ENCODE measurements at regions not wholly inside any gene's neighbourhood (a gene's known extent, or its start where the extent isn't known, plus 50 kb on each side); places are given as distances from the start of the nearest gene placed in this dataset.
A peak's percentile ranks its signal among the peaks of the same experiment; 100 is the strongest.

- no peaks in the 10 kb centered on the region; the same call in 2 of the 3 replicates for H3K36me3 Mint-ChIP-seq (ENCODE audit: low read depth)
- ATAC-seq: no peak
- no peak overlapping the region for H3K4me3 Mint-ChIP-seq
- Histone ChIP-seq H3K79me2 (replicated peaks; ENCODE audit: insufficient read depth) (no peaks in the 10 kb centered on the region), H3K27ac (ENCODE audit: low read depth) (no peak overlapping the region), H2AFZ (peak overlapping the region; percentile 47), H3K36me3 (ENCODE audit: insufficient read depth) (no peaks in the 10 kb centered on the region; the same call in 1 of the 2 replicates), H3K4me1 (ENCODE audit: insufficient read depth) (peaks cover 6% of the 10 kb centered on the region; the same call in 1 of the 2 replicates), H4K20me1 (replicated peaks; ENCODE audit: insufficient read depth) (no peaks in the 10 kb centered on the region), H3F3A (replicated peaks; ENCODE audit: low read depth) (no peaks in the 10 kb centered on the region), H3K27me3 (ENCODE audit: insufficient read depth) (no peaks in the 10 kb centered on the region), H3K4me3 (no peak overlapping the region), H3K4me2 (no peak overlapping the region), H3K9me2 (ENCODE audit: insufficient read depth) (no peaks in the 10 kb centered on the region; the same call in 1 of the 2 replicates)
- peaks cover 5% of the 10 kb centered on the region for H3K27me3 Mint-ChIP-seq (ENCODE audit: insufficient read depth, low read depth, poor library complexity)
- no peaks in the 10 kb centered on the region for H3K9me3 Mint-ChIP-seq
- TF ChIP-seq POLR2AphosphoS5 (IDR thresholded peaks at IDR 0.05; ENCODE audit: low read depth) (no peak), NANOG (IDR thresholded peaks at IDR 0.05; ENCODE audit: borderline replicate concordance) (no peak), JUNB (IDR thresholded peaks at IDR 0.05; ENCODE audit: unreplicated experiment) (no peak), STAT1 (IDR thresholded peaks at IDR 0.05; ENCODE audit: unreplicated experiment) (no peak), EZH2phosphoT487 (IDR thresholded peaks at IDR 0.05; ENCODE audit: unreplicated experiment) (no peak), ZNF331 (CRISPR knock-in tag; IDR thresholded peaks at IDR 0.05; ENCODE audit: low read depth) (no peak), ZNF114 (CRISPR knock-in tag; IDR thresholded peaks at IDR 0.05) (no peak), EZH2 (IDR thresholded peaks at IDR 0.05; ENCODE audit: low read depth, unreplicated experiment) (no peak), CREB1 (CRISPR knock-in tag; IDR thresholded peaks at IDR 0.05; ENCODE audit: low read depth) (no peak), CTCF (conservative IDR thresholded peaks at IDR 0.05; ENCODE audit: low read depth in 2 of 2) (no peak)
- TF ChIP-seq, protein P1, sequence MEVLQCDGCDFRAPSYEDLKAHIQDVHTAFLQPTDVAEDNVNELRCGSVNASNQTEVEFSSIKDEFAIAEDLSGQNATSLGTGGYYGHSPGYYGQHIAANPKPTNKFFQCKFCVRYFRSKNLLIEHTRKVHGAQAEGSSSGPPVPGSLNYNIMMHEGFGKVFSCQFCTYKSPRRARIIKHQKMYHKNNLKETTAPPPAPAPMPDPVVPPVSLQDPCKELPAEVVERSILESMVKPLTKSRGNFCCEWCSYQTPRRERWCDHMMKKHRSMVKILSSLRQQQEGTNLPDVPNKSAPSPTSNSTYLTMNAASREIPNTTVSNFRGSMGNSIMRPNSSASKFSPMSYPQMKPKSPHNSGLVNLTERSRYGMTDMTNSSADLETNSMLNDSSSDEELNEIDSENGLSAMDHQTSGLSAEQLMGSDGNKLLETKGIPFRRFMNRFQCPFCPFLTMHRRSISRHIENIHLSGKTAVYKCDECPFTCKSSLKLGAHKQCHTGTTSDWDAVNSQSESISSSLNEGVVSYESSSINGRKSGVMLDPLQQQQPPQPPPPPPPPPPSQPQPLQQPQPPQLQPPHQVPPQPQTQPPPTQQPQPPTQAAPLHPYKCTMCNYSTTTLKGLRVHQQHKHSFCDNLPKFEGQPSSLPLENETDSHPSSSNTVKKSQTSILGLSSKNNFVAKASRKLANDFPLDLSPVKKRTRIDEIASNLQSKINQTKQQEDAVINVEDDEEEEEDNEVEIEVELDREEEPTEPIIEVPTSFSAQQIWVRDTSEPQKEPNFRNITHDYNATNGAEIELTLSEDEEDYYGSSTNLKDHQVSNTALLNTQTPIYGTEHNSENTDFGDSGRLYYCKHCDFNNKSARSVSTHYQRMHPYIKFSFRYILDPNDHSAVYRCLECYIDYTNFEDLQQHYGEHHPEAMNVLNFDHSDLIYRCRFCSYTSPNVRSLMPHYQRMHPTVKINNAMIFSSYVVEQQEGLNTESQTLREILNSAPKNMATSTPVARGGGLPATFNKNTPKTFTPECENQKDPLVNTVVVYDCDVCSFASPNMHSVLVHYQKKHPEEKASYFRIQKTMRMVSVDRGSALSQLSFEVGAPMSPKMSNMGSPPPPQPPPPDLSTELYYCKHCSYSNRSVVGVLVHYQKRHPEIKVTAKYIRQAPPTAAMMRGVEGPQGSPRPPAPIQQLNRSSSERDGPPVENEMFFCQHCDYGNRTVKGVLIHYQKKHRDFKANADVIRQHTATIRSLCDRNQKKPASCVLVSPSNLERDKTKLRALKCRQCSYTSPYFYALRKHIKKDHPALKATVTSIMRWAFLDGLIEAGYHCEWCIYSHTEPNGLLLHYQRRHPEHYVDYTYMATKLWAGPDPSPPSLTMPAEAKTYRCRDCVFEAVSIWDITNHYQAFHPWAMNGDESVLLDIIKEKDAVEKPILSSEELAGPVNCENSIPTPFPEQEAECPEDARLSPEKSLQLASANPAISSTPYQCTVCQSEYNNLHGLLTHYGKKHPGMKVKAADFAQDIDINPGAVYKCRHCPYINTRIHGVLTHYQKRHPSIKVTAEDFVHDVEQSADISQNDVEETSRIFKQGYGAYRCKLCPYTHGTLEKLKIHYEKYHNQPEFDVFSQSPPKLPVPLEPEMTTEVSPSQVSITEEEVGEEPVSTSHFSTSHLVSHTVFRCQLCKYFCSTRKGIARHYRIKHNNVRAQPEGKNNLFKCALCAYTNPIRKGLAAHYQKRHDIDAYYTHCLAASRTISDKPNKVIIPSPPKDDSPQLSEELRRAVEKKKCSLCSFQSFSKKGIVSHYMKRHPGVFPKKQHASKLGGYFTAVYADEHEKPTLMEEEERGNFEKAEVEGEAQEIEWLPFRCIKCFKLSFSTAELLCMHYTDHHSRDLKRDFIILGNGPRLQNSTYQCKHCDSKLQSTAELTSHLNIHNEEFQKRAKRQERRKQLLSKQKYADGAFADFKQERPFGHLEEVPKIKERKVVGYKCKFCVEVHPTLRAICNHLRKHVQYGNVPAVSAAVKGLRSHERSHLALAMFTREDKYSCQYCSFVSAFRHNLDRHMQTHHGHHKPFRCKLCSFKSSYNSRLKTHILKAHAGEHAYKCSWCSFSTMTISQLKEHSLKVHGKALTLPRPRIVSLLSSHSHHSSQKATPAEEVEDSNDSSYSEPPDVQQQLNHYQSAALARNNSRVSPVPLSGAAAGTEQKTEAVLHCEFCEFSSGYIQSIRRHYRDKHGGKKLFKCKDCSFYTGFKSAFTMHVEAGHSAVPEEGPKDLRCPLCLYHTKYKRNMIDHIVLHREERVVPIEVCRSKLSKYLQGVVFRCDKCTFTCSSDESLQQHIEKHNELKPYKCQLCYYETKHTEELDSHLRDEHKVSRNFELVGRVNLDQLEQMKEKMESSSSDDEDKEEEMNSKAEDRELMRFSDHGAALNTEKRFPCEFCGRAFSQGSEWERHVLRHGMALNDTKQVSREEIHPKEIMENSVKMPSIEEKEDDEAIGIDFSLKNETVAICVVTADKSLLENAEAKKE (CRISPR knock-in tag; IDR thresholded peaks at IDR 0.05): no peak
- TF ChIP-seq, protein P2, sequence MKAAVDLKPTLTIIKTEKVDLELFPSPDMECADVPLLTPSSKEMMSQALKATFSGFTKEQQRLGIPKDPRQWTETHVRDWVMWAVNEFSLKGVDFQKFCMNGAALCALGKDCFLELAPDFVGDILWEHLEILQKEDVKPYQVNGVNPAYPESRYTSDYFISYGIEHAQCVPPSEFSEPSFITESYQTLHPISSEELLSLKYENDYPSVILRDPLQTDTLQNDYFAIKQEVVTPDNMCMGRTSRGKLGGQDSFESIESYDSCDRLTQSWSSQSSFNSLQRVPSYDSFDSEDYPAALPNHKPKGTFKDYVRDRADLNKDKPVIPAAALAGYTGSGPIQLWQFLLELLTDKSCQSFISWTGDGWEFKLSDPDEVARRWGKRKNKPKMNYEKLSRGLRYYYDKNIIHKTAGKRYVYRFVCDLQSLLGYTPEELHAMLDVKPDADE (IDR thresholded peaks at IDR 0.05): no peak
- TF ChIP-seq, protein P3, sequence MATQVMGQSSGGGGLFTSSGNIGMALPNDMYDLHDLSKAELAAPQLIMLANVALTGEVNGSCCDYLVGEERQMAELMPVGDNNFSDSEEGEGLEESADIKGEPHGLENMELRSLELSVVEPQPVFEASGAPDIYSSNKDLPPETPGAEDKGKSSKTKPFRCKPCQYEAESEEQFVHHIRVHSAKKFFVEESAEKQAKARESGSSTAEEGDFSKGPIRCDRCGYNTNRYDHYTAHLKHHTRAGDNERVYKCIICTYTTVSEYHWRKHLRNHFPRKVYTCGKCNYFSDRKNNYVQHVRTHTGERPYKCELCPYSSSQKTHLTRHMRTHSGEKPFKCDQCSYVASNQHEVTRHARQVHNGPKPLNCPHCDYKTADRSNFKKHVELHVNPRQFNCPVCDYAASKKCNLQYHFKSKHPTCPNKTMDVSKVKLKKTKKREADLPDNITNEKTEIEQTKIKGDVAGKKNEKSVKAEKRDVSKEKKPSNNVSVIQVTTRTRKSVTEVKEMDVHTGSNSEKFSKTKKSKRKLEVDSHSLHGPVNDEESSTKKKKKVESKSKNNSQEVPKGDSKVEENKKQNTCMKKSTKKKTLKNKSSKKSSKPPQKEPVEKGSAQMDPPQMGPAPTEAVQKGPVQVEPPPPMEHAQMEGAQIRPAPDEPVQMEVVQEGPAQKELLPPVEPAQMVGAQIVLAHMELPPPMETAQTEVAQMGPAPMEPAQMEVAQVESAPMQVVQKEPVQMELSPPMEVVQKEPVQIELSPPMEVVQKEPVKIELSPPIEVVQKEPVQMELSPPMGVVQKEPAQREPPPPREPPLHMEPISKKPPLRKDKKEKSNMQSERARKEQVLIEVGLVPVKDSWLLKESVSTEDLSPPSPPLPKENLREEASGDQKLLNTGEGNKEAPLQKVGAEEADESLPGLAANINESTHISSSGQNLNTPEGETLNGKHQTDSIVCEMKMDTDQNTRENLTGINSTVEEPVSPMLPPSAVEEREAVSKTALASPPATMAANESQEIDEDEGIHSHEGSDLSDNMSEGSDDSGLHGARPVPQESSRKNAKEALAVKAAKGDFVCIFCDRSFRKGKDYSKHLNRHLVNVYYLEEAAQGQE (IDR thresholded peaks at IDR 0.05; ENCODE audit: unreplicated experiment): no peak
- no peak overlapping the region for H3K27ac Mint-ChIP-seq
- H3K4me1 Mint-ChIP-seq: peaks cover 6% of the 10 kb centered on the region
- no peak for DNase-seq (ENCODE audit: low spot score)
Measured at GRCh38 chr2:160652236-160652635, 158.6 kb upstream of the RBMS1 start.
